Panc1 (cell line): ENCODE measurements at regions not wholly inside any gene's neighbourhood (a gene's known extent, or its start where the extent isn't known, plus 50 kb on each side); places are given as distances from the start of the nearest gene placed in this dataset.

ENCODE experiments used
- ATAC-seq: fragments of 200-7000 bp; cut with Tn5 transposase; 2 replicates; pipeline ENCODE4 v1.9.1; 2020; ENCODE audit warnings: mild to moderate bottlenecking, moderate library complexity
- BruUV-seq: library from RNA; stranded (reverse); fragments of 400-500 nt; replicated peaks from 2 replicates; lab custom pipeline; 2021; lab: Mats Ljungman, UMichigan
- CTCF ChIA-PET: fragments of 300-600 bp; sonication (Branson Sonifier 250); formaldehyde crosslinking; loops from one replicate; lab custom pipeline; 2022; ENCODE audit warnings: antibody characterized with exemption; lab: Charles Lee
- POLR2A ChIA-PET: fragments of 300-600 bp; sonication (Branson Sonifier 250); formaldehyde crosslinking; loops from one replicate; lab custom pipeline; 2022; ENCODE audit warnings: antibody characterized with exemption; lab: Charles Lee
- DNase-seq: peaks from one replicate; pipeline ENCODE4 v3.0.0-alpha.2; 2010; ENCODE audit warnings: low read depth, low spot score
- H3K27ac ChIP-seq: 2 replicates; pipeline ENCODE4 v1.5.1; 2011; ENCODE audit warnings: mild to moderate bottlenecking, low read length, inconsistent platforms
- H3K27me3 ChIP-seq: fragments of 200-500 bp; sonication (Bioruptor generic); 2 replicates; pipeline ENCODE4 v1.6.0; 2014; ENCODE audit warnings: low read length, inconsistent platforms; ENCODE audit not compliant: control insufficient read depth, insufficient read depth
- H3K36me3 ChIP-seq: fragments of 200-500 bp; sonication (Bioruptor generic); 2 replicates; pipeline ENCODE4 v1.5.1; 2014; ENCODE audit warnings: inconsistent platforms, mild to moderate bottlenecking, low read length, moderate library complexity; ENCODE audit not compliant: control insufficient read depth, insufficient read depth
- H3K4me1 ChIP-seq: 2 replicates; pipeline ENCODE4 v1.5.1; 2011; ENCODE audit warnings: inconsistent platforms, mild to moderate bottlenecking, low read length, moderate library complexity; ENCODE audit not compliant: control insufficient read depth, insufficient read depth
- H3K4me3 ChIP-seq, 2 experiments: 2 replicates each; pipeline ENCODE4 v1.5.1; 2011 to 2012; ENCODE audit warnings: low read depth in 2 of 2, low read length in 2 of 2, mild to moderate bottlenecking in 2 of 2, inconsistent platforms in 1 of 2, moderate library complexity in 1 of 2
- H3K9me3 ChIP-seq: fragments of 200-500 bp; sonication (Bioruptor generic); 2 replicates; pipeline ENCODE4 v1.5.1; 2014; ENCODE audit warnings: low read depth, mild to moderate bottlenecking, inconsistent platforms, low read length, moderate library complexity; ENCODE audit not compliant: control insufficient read depth, insufficient read depth
- POLR2AphosphoS5 ChIP-seq: IDR thresholded peaks from 2 replicates; pipeline ENCODE4 v1.6.1; 2012; ENCODE audit warnings: mild to moderate bottlenecking, low read depth, low read length, moderate library complexity
- SIN3A ChIP-seq: IDR thresholded peaks from 2 replicates; pipeline ENCODE4 v1.6.1; 2012; ENCODE audit warnings: low read depth, mild to moderate bottlenecking, low read length, moderate library complexity, borderline replicate concordance; ENCODE audit not compliant: insufficient read depth
- TCF7L2 ChIP-seq: IDR thresholded peaks from 2 replicates; pipeline ENCODE4 v1.6.1; 2011; ENCODE audit warnings: mild to moderate bottlenecking, low read depth, low read length, inconsistent platforms
- in situ Hi-C: cut with HindIII; loops from 2 replicates; pipeline ENCODE4 v1.10.0; 2016; ENCODE audit warnings: low sequenced_read_pairs, low pct_unique_long_range_greater_than_20kb
- intact Hi-C: fragments of 100-400 bp; cut with micrococcal nuclease; formaldehyde crosslinking; loops from one replicate; pipeline ENCODE4 v1.10.0; 2022; ENCODE audit not compliant: unreplicated experiment
- TF ChIP-seq, protein P1 (sequence below), 2 experiments: IDR thresholded peaks; 2 replicates each; pipeline ENCODE4 v1.6.1; 2011 to 2012; ENCODE audit warnings: low read depth in 2 of 2, control low read depth in 1 of 2, low read length in 1 of 2, mild to moderate bottlenecking in 1 of 2, moderate library complexity in 1 of 2; ENCODE audit not compliant: insufficient read depth in 1 of 2
- TF ChIP-seq, protein P2 (sequence below): fragments of 450-650 bp; IDR thresholded peaks from 2 replicates; pipeline ENCODE4 v1.5.1; 2017; ENCODE audit warnings: mild to moderate bottlenecking

DNA sequence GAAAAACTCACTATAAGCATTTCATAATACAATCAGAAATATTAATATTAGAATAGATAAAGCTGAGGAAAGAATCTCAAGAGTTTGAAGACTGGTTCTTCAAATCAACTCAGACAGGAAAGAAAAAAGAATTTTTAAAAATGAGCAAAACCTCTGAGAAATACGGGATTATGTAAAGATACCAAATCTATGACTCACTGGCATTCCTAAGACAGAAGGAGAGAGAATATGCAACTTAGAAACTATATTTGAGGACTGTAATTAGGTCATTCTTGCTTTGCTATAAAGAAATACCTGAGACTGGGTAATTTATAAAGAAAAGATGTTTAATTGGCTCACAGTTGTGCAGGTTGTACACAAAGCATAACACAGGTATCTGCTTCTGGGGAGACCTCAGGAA lies 665.1 kb downstream of the RNF144B start:
- DNase-seq (no peak), ATAC-seq (no peak)
- no peak overlapping the region for H3K4me3 ChIP-seq
- in situ Hi-C loops (no loop called here), intact Hi-C loops (no loop called here)
- no peaks in the 10 kb centered on the region for H3K4me1 ChIP-seq
- ChIA-PET POLR2A (no interaction called here), CTCF (no interaction called here)
- H3K27ac ChIP-seq, result no peak overlapping the region
- no peaks in the 10 kb centered on the region for H3K27me3 ChIP-seq
- no TSS peak for BruUV-seq
- H3K9me3 ChIP-seq, result no peaks in the 10 kb centered on the region
- TF ChIP-seq, protein P1, sequence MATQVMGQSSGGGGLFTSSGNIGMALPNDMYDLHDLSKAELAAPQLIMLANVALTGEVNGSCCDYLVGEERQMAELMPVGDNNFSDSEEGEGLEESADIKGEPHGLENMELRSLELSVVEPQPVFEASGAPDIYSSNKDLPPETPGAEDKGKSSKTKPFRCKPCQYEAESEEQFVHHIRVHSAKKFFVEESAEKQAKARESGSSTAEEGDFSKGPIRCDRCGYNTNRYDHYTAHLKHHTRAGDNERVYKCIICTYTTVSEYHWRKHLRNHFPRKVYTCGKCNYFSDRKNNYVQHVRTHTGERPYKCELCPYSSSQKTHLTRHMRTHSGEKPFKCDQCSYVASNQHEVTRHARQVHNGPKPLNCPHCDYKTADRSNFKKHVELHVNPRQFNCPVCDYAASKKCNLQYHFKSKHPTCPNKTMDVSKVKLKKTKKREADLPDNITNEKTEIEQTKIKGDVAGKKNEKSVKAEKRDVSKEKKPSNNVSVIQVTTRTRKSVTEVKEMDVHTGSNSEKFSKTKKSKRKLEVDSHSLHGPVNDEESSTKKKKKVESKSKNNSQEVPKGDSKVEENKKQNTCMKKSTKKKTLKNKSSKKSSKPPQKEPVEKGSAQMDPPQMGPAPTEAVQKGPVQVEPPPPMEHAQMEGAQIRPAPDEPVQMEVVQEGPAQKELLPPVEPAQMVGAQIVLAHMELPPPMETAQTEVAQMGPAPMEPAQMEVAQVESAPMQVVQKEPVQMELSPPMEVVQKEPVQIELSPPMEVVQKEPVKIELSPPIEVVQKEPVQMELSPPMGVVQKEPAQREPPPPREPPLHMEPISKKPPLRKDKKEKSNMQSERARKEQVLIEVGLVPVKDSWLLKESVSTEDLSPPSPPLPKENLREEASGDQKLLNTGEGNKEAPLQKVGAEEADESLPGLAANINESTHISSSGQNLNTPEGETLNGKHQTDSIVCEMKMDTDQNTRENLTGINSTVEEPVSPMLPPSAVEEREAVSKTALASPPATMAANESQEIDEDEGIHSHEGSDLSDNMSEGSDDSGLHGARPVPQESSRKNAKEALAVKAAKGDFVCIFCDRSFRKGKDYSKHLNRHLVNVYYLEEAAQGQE (IDR thresholded peaks at IDR 0.05; ENCODE audit: insufficient read depth in 1 of 2, low read depth in 2 of 2, low read length in 1 of 2), result no peak
- TF ChIP-seq TCF7L2, result no peak
- TF ChIP-seq, protein P2, sequence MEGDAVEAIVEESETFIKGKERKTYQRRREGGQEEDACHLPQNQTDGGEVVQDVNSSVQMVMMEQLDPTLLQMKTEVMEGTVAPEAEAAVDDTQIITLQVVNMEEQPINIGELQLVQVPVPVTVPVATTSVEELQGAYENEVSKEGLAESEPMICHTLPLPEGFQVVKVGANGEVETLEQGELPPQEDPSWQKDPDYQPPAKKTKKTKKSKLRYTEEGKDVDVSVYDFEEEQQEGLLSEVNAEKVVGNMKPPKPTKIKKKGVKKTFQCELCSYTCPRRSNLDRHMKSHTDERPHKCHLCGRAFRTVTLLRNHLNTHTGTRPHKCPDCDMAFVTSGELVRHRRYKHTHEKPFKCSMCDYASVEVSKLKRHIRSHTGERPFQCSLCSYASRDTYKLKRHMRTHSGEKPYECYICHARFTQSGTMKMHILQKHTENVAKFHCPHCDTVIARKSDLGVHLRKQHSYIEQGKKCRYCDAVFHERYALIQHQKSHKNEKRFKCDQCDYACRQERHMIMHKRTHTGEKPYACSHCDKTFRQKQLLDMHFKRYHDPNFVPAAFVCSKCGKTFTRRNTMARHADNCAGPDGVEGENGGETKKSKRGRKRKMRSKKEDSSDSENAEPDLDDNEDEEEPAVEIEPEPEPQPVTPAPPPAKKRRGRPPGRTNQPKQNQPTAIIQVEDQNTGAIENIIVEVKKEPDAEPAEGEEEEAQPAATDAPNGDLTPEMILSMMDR, result no peak
- TF ChIP-seq SIN3A, result no peak
- TF ChIP-seq POLR2AphosphoS5, result no peak
- H3K36me3 ChIP-seq, result no peaks in the 10 kb centered on the region

DNA sequence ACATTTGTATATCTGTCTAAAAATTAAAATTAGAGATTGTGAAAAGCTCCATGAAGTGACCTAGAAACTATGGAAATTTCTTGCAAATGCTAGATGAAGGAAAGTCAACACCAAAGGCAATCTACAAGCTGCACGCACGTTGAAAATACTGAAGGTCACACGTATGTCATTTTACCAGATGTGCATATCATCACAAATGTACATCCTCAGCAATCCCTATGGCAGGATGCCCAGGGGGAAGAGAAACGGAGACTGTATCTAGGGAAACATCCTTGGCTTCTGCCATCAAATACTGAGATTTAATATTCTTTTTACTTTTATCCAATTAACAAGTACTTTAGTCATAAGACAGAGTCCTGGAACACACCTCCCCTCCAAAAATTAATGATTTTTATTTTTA lies 672.0 kb downstream of the RNF144B start:
- no TSS peak for BruUV-seq
- TF ChIP-seq TCF7L2 (no peak), POLR2AphosphoS5 (no peak), SIN3A (no peak)
- TF ChIP-seq, protein P2, result no peak
- TF ChIP-seq, protein P1 (IDR thresholded peaks at IDR 0.05; ENCODE audit: insufficient read depth in 1 of 2, low read depth in 2 of 2, low read length in 1 of 2), result no peak
- Histone ChIP-seq H3K9me3 (no peaks in the 10 kb centered on the region), H3K27me3 (no peaks in the 10 kb centered on the region), H3K4me1 (no peaks in the 10 kb centered on the region), H3K36me3 (no peaks in the 10 kb centered on the region), H3K4me3 (no peak overlapping the region), H3K27ac (no peak overlapping the region)
- CTCF ChIA-PET, result no interaction called here
- DNase-seq (no peak), ATAC-seq (no peak)
- intact Hi-C loops, result no loop called here
- POLR2A ChIA-PET, result no interaction called here
- in situ Hi-C loops, result no loop called here
